HCT116 (cell line): ENCODE measurements at regions not wholly inside any gene's neighbourhood (a gene's known extent, or its start where the extent isn't known, plus 50 kb on each side); places are given as distances from the start of the nearest gene placed in this dataset.

ENCODE experiments used
- ATAC-seq: fragments of 200-7000 bp; cut with Tn5 transposase; 2 replicates; pipeline ENCODE4 v1.9.1; 2020; ENCODE audit warnings: mild to moderate bottlenecking, moderate library complexity
- BruUV-seq: library from RNA; stranded (reverse); fragments of 400-500 nt; replicated peaks from 2 replicates; lab custom pipeline; 2021; lab: Mats Ljungman, UMichigan
- CTCF ChIA-PET: fragments of 300-600 bp; sonication (Branson Sonifier 250); formaldehyde crosslinking; loops from one replicate; lab custom pipeline; 2021; ENCODE audit warnings: antibody characterized with exemption; lab: Charles Lee
- POLR2A ChIA-PET: fragments of 300-600, 350-600 bp; sonication (Branson Sonifier 250); formaldehyde crosslinking; loops from one replicate; lab custom pipeline; 2021; ENCODE audit warnings: antibody characterized with exemption; lab: Charles Lee
- RAD21 ChIA-PET, 2 experiments: fragments of 300-600 bp; sonication (Branson Sonifier 250); formaldehyde crosslinking; loops; one replicate each; lab custom pipeline; 2023; ENCODE audit warnings: low total read pairs in 2 of 2; ENCODE audit not compliant: uncharacterized antibody in 2 of 2, unreplicated experiment in 2 of 2, low non-redundant PET in 1 of 2; lab: Charles Lee
- DNase-seq: peaks from one replicate; pipeline ENCODE4 v3.0.0-alpha.2; 2010; ENCODE audit warnings: low read depth, low spot score
- H2AFZ ChIP-seq: fragments of 200-600 bp; shearing (Covaris generic), sonication (generic); 2 replicates; pipeline ENCODE4 v1.6.1; 2017; ENCODE audit warnings: low read depth, mixed run types, mixed read lengths, antibody characterized with exemption, low read length; ENCODE audit not compliant: poor library complexity, severe bottlenecking
- H3K27ac ChIP-seq: 2 replicates; pipeline ENCODE4 v1.5.1; 2012; ENCODE audit warnings: low read depth, low read length
- H3K27me3 ChIP-seq: fragments of 200-600 bp; sonication (generic); 2 replicates; pipeline ENCODE4 v1.6.1; 2016; ENCODE audit warnings: mixed run types, low read length, mixed read lengths; ENCODE audit not compliant: insufficient read depth
- H3K36me3 ChIP-seq, 2 experiments: fragments of 200-500 bp in 1 of 2; fragments of 200-600 bp in 1 of 2; sonication (Bioruptor generic) in 1 of 2; sonication (generic) in 1 of 2; 2 replicates each; pipeline versions ENCODE4 v1.5.1 to v1.6.1; 2014 to 2016; ENCODE audit warnings: low read length in 2 of 2, inconsistent platforms in 1 of 2, mixed read lengths in 1 of 2, mixed run types in 1 of 2; ENCODE audit not compliant: insufficient read depth in 2 of 2, control insufficient read depth in 1 of 2
- H3K4me1 ChIP-seq, 2 experiments: fragments of 200-600 bp in 1 of 2; sonication (generic) in 1 of 2; 2 replicates each; pipeline versions ENCODE4 v1.5.1 to v1.6.1; 2012 to 2017; ENCODE audit warnings: low read length in 2 of 2, inconsistent platforms in 1 of 2, mild to moderate bottlenecking in 1 of 2, mixed read lengths in 1 of 2, mixed run types in 1 of 2, moderate library complexity in 1 of 2; ENCODE audit not compliant: insufficient read depth in 2 of 2, control insufficient read depth in 1 of 2
- H3K4me2 ChIP-seq: fragments of 200-600 bp; sonication (generic); 2 replicates; pipeline ENCODE4 v1.6.1; 2017; ENCODE audit warnings: mixed run types, low read length, mixed read lengths
- H3K4me3 ChIP-seq, 2 experiments: fragments of 200-600 bp in 1 of 2; sonication (generic) in 1 of 2; replicated peaks in 1 of 2; 2 replicates each; pipeline ENCODE4 v1.5.1; 2011 to 2016; ENCODE audit warnings: low read length in 2 of 2, control low read depth in 1 of 2, low read depth in 1 of 2, mild to moderate bottlenecking in 1 of 2, mixed read lengths in 1 of 2, mixed run types in 1 of 2
- H3K79me2 ChIP-seq: fragments of 200-600 bp; sonication (generic); 2 replicates; pipeline ENCODE4 v1.6.1; 2017; ENCODE audit warnings: mild to moderate bottlenecking, mixed run types, low read length, moderate library complexity, mixed read lengths; ENCODE audit not compliant: insufficient read depth
- H3K9ac ChIP-seq: fragments of 200-600 bp; sonication (generic); 2 replicates; pipeline ENCODE4 v1.6.1; 2016; ENCODE audit warnings: low read length, mixed read lengths
- H3K9me2 ChIP-seq: fragments of 200-600 bp; sonication (generic), shearing (Covaris generic); 2 replicates; pipeline ENCODE4 v1.6.1; 2017; ENCODE audit warnings: mixed run types, mild to moderate bottlenecking, moderate library complexity; ENCODE audit not compliant: insufficient read depth
- H3K9me3 ChIP-seq, 2 experiments: fragments of 200-500 bp in 1 of 2; fragments of 200-600 bp in 1 of 2; sonication (Bioruptor generic) in 1 of 2; sonication (generic) in 1 of 2; 2 replicates each; pipeline ENCODE4 v1.6.1; 2014 to 2017; ENCODE audit warnings: low read length in 2 of 2, mixed read lengths in 2 of 2, inconsistent platforms in 1 of 2, low read depth in 1 of 2, mild to moderate bottlenecking in 1 of 2, mixed run types in 1 of 2, moderate library complexity in 1 of 2; ENCODE audit not compliant: control insufficient read depth in 1 of 2, insufficient read depth in 1 of 2
- H4K20me1 ChIP-seq: fragments of 200-600 bp; sonication (generic), shearing (Covaris generic); 2 replicates; pipeline ENCODE4 v1.6.1; 2017; ENCODE audit warnings: mixed run types, mild to moderate bottlenecking, moderate library complexity; ENCODE audit not compliant: insufficient read depth
- CBX3 ChIP-seq: IDR thresholded peaks from 2 replicates; pipeline ENCODE4 v1.6.1; 2012; ENCODE audit warnings: low read depth
- CEBPB ChIP-seq: IDR thresholded peaks from 2 replicates; pipeline ENCODE4 v1.6.1; 2012; ENCODE audit warnings: low read depth
- CTCF ChIP-seq, 3 experiments: fragments of 200-600 bp in 1 of 3; sonication (generic) in 1 of 3; IDR thresholded peaks in 2 of 3; conservative IDR thresholded peaks in 1 of 3; 2 replicates each; pipeline ENCODE4 v1.5.1; 2012 to 2017; ENCODE audit warnings: low read depth in 2 of 3, low read length in 2 of 3, antibody characterized with exemption in 1 of 3, borderline replicate concordance in 1 of 3, control low read depth in 1 of 3, mild to moderate bottlenecking in 1 of 3, mixed read lengths in 1 of 3, mixed run types in 1 of 3, moderate library complexity in 1 of 3; ENCODE audit not compliant: insufficient read depth in 1 of 3
- EGR1 ChIP-seq: IDR thresholded peaks from 2 replicates; pipeline ENCODE4 v1.6.1; 2012; ENCODE audit warnings: low read depth
- ELF1 ChIP-seq: IDR thresholded peaks from 2 replicates; pipeline ENCODE4 v1.6.1; 2012; ENCODE audit warnings: low read depth, borderline replicate concordance
- EZH2 ChIP-seq: fragments of 200-600 bp; sonication (generic); IDR thresholded peaks from 2 replicates; pipeline ENCODE4 v1.6.1; 2017; ENCODE audit warnings: antibody characterized with exemption, mixed run types
- EZH2phosphoT487 ChIP-seq: fragments of 200-600 bp; IDR thresholded peaks from 2 replicates; pipeline ENCODE4 v1.6.1; 2018; ENCODE audit warnings: antibody characterized with exemption, borderline replicate concordance
- JUND ChIP-seq: IDR thresholded peaks from 2 replicates; pipeline ENCODE4 v1.6.1; 2012
- MAX ChIP-seq: IDR thresholded peaks from 2 replicates; pipeline ENCODE4 v1.6.1; 2012
- RAD21 ChIP-seq: IDR thresholded peaks from 2 replicates; pipeline ENCODE4 v1.6.1; 2012; ENCODE audit warnings: low read depth, mild to moderate bottlenecking
- SP1 ChIP-seq: IDR thresholded peaks from 2 replicates; pipeline ENCODE4 v1.6.1; 2012; ENCODE audit warnings: low read depth
- ZFX ChIP-seq: fragments of 450-650 bp; IDR thresholded peaks from 2 replicates; pipeline ENCODE4 v1.6.1; 2017
- ZNF274 ChIP-seq: fragments of 200-500 bp; sonication (Bioruptor generic); IDR thresholded peaks from 2 replicates; pipeline ENCODE4 v1.6.1; 2014; ENCODE audit warnings: mild to moderate bottlenecking, low read depth, low read length, inconsistent platforms
- intact Hi-C: fragments of 100-400 bp; cut with micrococcal nuclease; formaldehyde crosslinking; loops from 2 replicates; pipeline ENCODE4 v1.10.0; 2022
- TF ChIP-seq, protein P1 (sequence below): IDR thresholded peaks from 2 replicates; pipeline ENCODE4 v1.6.1; 2012

DNA sequence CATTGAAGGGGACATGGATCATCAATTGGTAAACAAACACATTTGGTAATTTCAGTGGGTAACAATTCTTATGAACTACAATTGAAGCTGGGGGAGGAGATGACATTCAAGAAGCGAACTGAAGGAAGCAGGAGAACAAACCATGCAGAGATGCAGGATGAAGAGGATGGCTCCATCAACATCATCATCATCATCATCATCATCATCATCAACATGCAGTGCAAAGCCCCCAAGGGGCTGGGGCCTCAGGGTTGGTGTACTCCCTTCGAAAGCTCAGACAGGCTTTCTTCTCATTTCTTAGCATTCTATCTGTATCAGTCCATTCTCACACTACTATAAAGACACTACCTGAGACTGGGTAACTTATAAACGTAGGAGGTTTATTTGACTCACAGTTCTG lies 105.8 kb downstream of the DUSP10 start:
- ChIA-PET POLR2A (no interaction called here), CTCF (no interaction called here)
- intact Hi-C loops: no loop called here

More for the DNA sequence above, 105.8 kb downstream of the DUSP10 start:
- DNase-seq (no peak), ATAC-seq (no peak)
- RAD21 ChIA-PET: no interaction called here
- Histone ChIP-seq H4K20me1 (no peaks in the 10 kb centered on the region), H3K9me3 (no peaks in the 10 kb centered on the region), H3K4me3 (no peak overlapping the region), H3K4me2 (no peak overlapping the region), H3K4me1 (no peaks in the 10 kb centered on the region), H3K36me3 (no peaks in the 10 kb centered on the region), H2AFZ (no peak overlapping the region), H3K9ac (no peak overlapping the region), H3K27ac (no peak overlapping the region), H3K79me2 (no peaks in the 10 kb centered on the region), H3K9me2 (no peaks in the 10 kb centered on the region), H3K27me3 (no peaks in the 10 kb centered on the region)
- no peak for TF ChIP-seq RAD21
- TF ChIP-seq SP1: no peak
- no peak for TF ChIP-seq CEBPB
- TF ChIP-seq, protein P1, sequence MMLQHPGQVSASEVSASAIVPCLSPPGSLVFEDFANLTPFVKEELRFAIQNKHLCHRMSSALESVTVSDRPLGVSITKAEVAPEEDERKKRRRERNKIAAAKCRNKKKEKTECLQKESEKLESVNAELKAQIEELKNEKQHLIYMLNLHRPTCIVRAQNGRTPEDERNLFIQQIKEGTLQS: no peak
- no peak for TF ChIP-seq CBX3
- TF ChIP-seq ELF1: no peak
- no peak for TF ChIP-seq EZH2
- TF ChIP-seq MAX: no peak
- TF ChIP-seq ZNF274: no peak
- TF ChIP-seq EZH2phosphoT487: no peak
- no peak for TF ChIP-seq CTCF (IDR thresholded peaks at IDR 0.05 in 2 of 3, conservative IDR thresholded peaks at IDR 0.05 in 1 of 3; ENCODE audit: borderline replicate concordance in 1 of 3, insufficient read depth in 1 of 3, low read depth in 2 of 3, low read length in 2 of 3)
- TF ChIP-seq ZFX: no peak
- TF ChIP-seq JUND: no peak
- no peak for TF ChIP-seq EGR1
- no TSS peak for BruUV-seq
